HepG2 (cell line): ENCODE measurements at regions not wholly inside any gene's neighbourhood (a gene's known extent, or its start where the extent isn't known, plus 50 kb on each side); places are given as distances from the start of the nearest gene placed in this dataset.
A peak's percentile ranks its signal among the peaks of the same experiment; 100 is the strongest.

Experiments
- ATAC-seq: fragments of 200-7000 bp; cut with Tn5 transposase; 3 replicates; pipeline ENCODE4 v1.9.1; 2020; ENCODE audit warnings: mild to moderate bottlenecking, moderate library complexity
- BruUV-seq: library from RNA; stranded (reverse); fragments of 400-500 nt; replicated peaks from 2 replicates; lab custom pipeline; 2021; lab: Mats Ljungman, UMichigan
- CTCF ChIA-PET: fragments of 300-600 bp; formaldehyde crosslinking; extraction: SDS; loops from one replicate; lab custom pipeline; 2021; ENCODE audit warnings: low total read pairs, inconsistent platforms, low intra/inter-chr PET ratio; lab: Yijun Ruan, JAX
- POLR2A ChIA-PET: fragments of 350-600 bp; sonication (Branson Sonifier 250); formaldehyde crosslinking; loops from one replicate; lab custom pipeline; 2020; ENCODE audit warnings: antibody characterized with exemption, inconsistent platforms; lab: Yijun Ruan, JAX
- DNase-seq: peaks from one replicate; pipeline ENCODE4 v3.0.0-alpha.2; 2015; ENCODE audit warnings: low spot score
- FAIRE-seq: peaks from 3 replicates; lab custom pipeline; 2011; peaks lifted over from hg19 to GRCh38; lab: Jason Lieb, UNC
- H2AFZ ChIP-seq: one replicate; pipeline ENCODE4 v1.6.1; 2011; ENCODE audit warnings: low read length, inconsistent platforms
- H3K27ac ChIP-seq: fragments of 300-600 bp; 3 replicates; pipeline ENCODE4 v1.8.0; 2011; ENCODE audit warnings: mixed run types, mild to moderate bottlenecking, mixed read lengths, low read length, inconsistent platforms; ENCODE audit not compliant: insufficient read depth; ENCODE audit errors: extremely low read length
- H3K27me3 ChIP-seq, 2 experiments: fragments of 200-600 bp in 1 of 2; 2 replicates in 1 of 2; 3 replicates in 1 of 2; pipeline versions ENCODE4 v1.6.0 to v1.8.0; 2011; ENCODE audit warnings: low read length in 2 of 2, mild to moderate bottlenecking in 2 of 2, moderate library complexity in 2 of 2, inconsistent platforms in 1 of 2; ENCODE audit not compliant: insufficient read depth in 2 of 2, control insufficient read depth in 1 of 2
- H3K36me3 ChIP-seq, 2 experiments: fragments of 200-600 bp in 1 of 2; replicated peaks in 1 of 2; 2 replicates in 1 of 2; 3 replicates in 1 of 2; pipeline versions ENCODE4 v1.5.1 to v1.8.0; 2011; ENCODE audit warnings: low read length in 2 of 2, inconsistent platforms in 1 of 2; ENCODE audit not compliant: insufficient read depth in 2 of 2, control insufficient read depth in 1 of 2
- H3K4me1 ChIP-seq: 2 replicates; pipeline ENCODE4 v1.5.1; 2012; ENCODE audit warnings: low read length, inconsistent platforms; ENCODE audit not compliant: insufficient read depth
- H3K4me2 ChIP-seq: 2 replicates; pipeline ENCODE4 v1.6.0; 2011; ENCODE audit warnings: low read depth, low read length, inconsistent platforms
- H3K4me3 ChIP-seq, 3 experiments: fragments of 200-600 bp in 1 of 3; sonication (generic), shearing (Covaris generic) in 1 of 3; replicated peaks in 1 of 3; 2 replicates each; pipeline ENCODE4 v1.5.1; 2011 to 2016; ENCODE audit warnings: low read length in 3 of 3, inconsistent platforms in 2 of 3, low read depth in 2 of 3, mild to moderate bottlenecking in 2 of 3, control low read depth in 1 of 3, mixed read lengths in 1 of 3; ENCODE audit not compliant: insufficient read depth in 1 of 3
- H3K79me2 ChIP-seq: one replicate; pipeline ENCODE4 v1.6.1; 2011; ENCODE audit warnings: low read length, inconsistent platforms; ENCODE audit not compliant: insufficient read depth
- H3K9ac ChIP-seq: 2 replicates; pipeline ENCODE4 v1.6.0; 2011; ENCODE audit warnings: mild to moderate bottlenecking, low read depth, low read length, inconsistent platforms; ENCODE audit not compliant: insufficient read depth
- H3K9me3 ChIP-seq: 2 replicates; pipeline ENCODE4 v1.5.1; 2012; ENCODE audit warnings: mild to moderate bottlenecking, low read length
- H4K20me1 ChIP-seq: 2 replicates; pipeline ENCODE4 v1.6.0; 2011; ENCODE audit warnings: inconsistent platforms, mild to moderate bottlenecking, low read length, moderate library complexity; ENCODE audit not compliant: insufficient read depth
- ATF2 ChIP-seq: sonication (generic); formaldehyde crosslinking; IDR thresholded peaks from 2 replicates; pipeline ENCODE4 v1.4.0; 2020; ENCODE audit warnings: missing genetic modification reagents
- CENPX ChIP-seq: sonication (generic); formaldehyde crosslinking; IDR thresholded peaks from 2 replicates; pipeline ENCODE4 v1.9.0; 2021; ENCODE audit warnings: mild to moderate bottlenecking, missing genetic modification reagents, moderate library complexity
- FOXA1 ChIP-seq, 2 experiments: fragments of 450-650 bp in 1 of 2; sonication (generic) in 1 of 2; formaldehyde crosslinking in 1 of 2; IDR thresholded peaks; 2 replicates each; pipeline versions ENCODE4 v1.4.0 to v1.6.1; 2016 to 2020; ENCODE audit warnings: missing genetic modification reagents in 1 of 2
- MAF1 ChIP-seq: sonication (generic); formaldehyde crosslinking; IDR thresholded peaks from 2 replicates; pipeline ENCODE4 v1.5.0; 2020; ENCODE audit warnings: missing genetic modification reagents, borderline replicate concordance
- SOX13 ChIP-seq, 3 experiments: fragments of 450-650 bp in 1 of 3; sonication (generic) in 1 of 3; formaldehyde crosslinking in 1 of 3; IDR thresholded peaks in 2 of 3; conservative IDR thresholded peaks in 1 of 3; 2 replicates each; pipeline versions ENCODE4 v1.5.0 to v1.6.1; 2016 to 2020; ENCODE audit warnings: antibody characterized with exemption in 1 of 3, mild to moderate bottlenecking in 1 of 3, missing compliant biosample characterization in 1 of 3, missing genetic modification reagents in 1 of 3, moderate library complexity in 1 of 3
- TEAD2 ChIP-seq: sonication (generic); formaldehyde crosslinking; IDR thresholded peaks from 2 replicates; pipeline ENCODE4 v1.9.0; 2021; ENCODE audit warnings: missing genetic modification reagents
- ZC3H13 ChIP-seq: sonication (generic); formaldehyde crosslinking; IDR thresholded peaks from 2 replicates; pipeline ENCODE4 v1.8.1; 2023; ENCODE audit warnings: mild to moderate bottlenecking, missing genetic modification reagents, moderate library complexity
- ZNF121 ChIP-seq: sonication (generic); formaldehyde crosslinking; IDR thresholded peaks from 2 replicates; pipeline ENCODE4 v1.5.0; 2020; ENCODE audit warnings: mild to moderate bottlenecking, missing genetic modification reagents
- ZNF430 ChIP-seq: sonication (generic); formaldehyde crosslinking; IDR thresholded peaks from 2 replicates; pipeline ENCODE4 v1.9.0; 2021; ENCODE audit warnings: mild to moderate bottlenecking, missing genetic modification reagents
- ZNF501 ChIP-seq: sonication (generic); formaldehyde crosslinking; IDR thresholded peaks from 2 replicates; pipeline ENCODE4 v1.5.1; 2020; ENCODE audit warnings: mild to moderate bottlenecking, moderate library complexity, missing genetic modification reagents
- ZUFSP ChIP-seq: sonication (generic); formaldehyde crosslinking; IDR thresholded peaks from 2 replicates; pipeline ENCODE4 v1.9.0; 2021; ENCODE audit warnings: missing genetic modification reagents, mild to moderate bottlenecking, borderline replicate concordance
- WGBS: methylation state at CpG from one replicate; pipeline ENCODE4 v1.1.6; 2017; ENCODE audit warnings: low lambda C conversion rate; 5-methylcytosine and 5-hydroxymethylcytosine counted together
- in situ Hi-C: cut with HindIII; loops from 2 replicates; pipeline ENCODE4 v1.10.0; 2017; ENCODE audit warnings: low pct_unique_long_range_greater_than_20kb; ENCODE audit not compliant: extremely low pct_ligation_motif_present
- intact Hi-C: fragments of 100-400 bp; cut with micrococcal nuclease; formaldehyde crosslinking; loops from one replicate; pipeline ENCODE4 v1.10.0; 2022; ENCODE audit not compliant: unreplicated experiment

- TF ChIP-seq ZNF430 (no peak), MAF1 (CRISPR knock-in tag) (no peak), ZNF121 (CRISPR knock-in tag) (no peak), ZC3H13 (CRISPR knock-in tag) (no peak), SOX13 (IDR thresholded peaks at IDR 0.05) (no peak), SOX13 (CRISPR knock-in tag; conservative IDR thresholded peaks at IDR 0.05 in 1 of 2, IDR thresholded peaks at IDR 0.05 in 1 of 2) (no peak), CENPX (no peak), ATF2 (CRISPR knock-in tag) (no peak)
Measured at GRCh38 chr5:74949976-74950375, 83.8 kb upstream of the FAM169A start (continued).

- Histone ChIP-seq H3K79me2 (no peaks in the 10 kb centered on the region), H3K4me2 (0 out of 2 replicates have a peak overlapping the region, but pooled peaks have one; percentile 18), H3K9ac (0 out of 2 replicates have a peak overlapping the region, but pooled peaks have one; percentile 3), H3K4me3 (no peak overlapping the region), H3K27me3 (no peaks in the 10 kb centered on the region), H3K36me3 (no peaks in the 10 kb centered on the region), H3K27ac (no peak overlapping the region)
- no peak for FAIRE-seq
- peak; percentile 11; the same call in 1 of the 3 replicates for ATAC-seq
- in situ Hi-C loops = no loop called here
- intact Hi-C loops = loop anchor here (5.0 to 10.0 kb wide), 2 partner anchors 104 to 273 kb away; partner anchors contain the start of gene GCNT4
- POLR2A ChIA-PET = interaction anchor here (1.6 kb wide), 1 partner anchor 22 kb away, joined by 6 read pairs; no protein-coding TSS in a partner anchor
- CTCF ChIA-PET = no interaction called here
- DNase-seq = no peak
- TF ChIP-seq ZUFSP = no peak
- TF ChIP-seq FOXA1 (IDR thresholded peaks at IDR 0.05) = no peak
- no peak for TF ChIP-seq FOXA1 (CRISPR knock-in tag; IDR thresholded peaks at IDR 0.05)
- TF ChIP-seq ZNF501 (CRISPR knock-in tag) = 0 out of 2 replicates have a peak, but pooled peaks have one; percentile 39
- no peak for TF ChIP-seq TEAD2 (CRISPR knock-in tag)
- TF ChIP-seq, all 625 proteins: peak for 1
- no TSS peak for BruUV-seq
- Histone ChIP-seq H3K4me1 (peaks cover 83% of the 10 kb centered on the region), H3K9me3 (no peaks in the 10 kb centered on the region), H4K20me1 (no peaks in the 10 kb centered on the region), H2AFZ (no peak overlapping the region)
- 83% methylated on average over 4 of the region's 6 CpGs for WGBS
Measured at GRCh38 chr5:74948031-74948546, 81.9 kb upstream of the FAM169A start.
